Pancreas (tissue), 10 donors: ENCODE measurements at regions not wholly inside any gene's neighbourhood (a gene's known extent, or its start where the extent isn't known, plus 50 kb on each side); places are given as distances from the start of the nearest gene placed in this dataset.

ENCODE experiments used
- ATAC-seq, 4 donors: fragments of 200-7000 bp; cut with Tn5 transposase; one replicate each; pipeline versions ENCODE4 v1.8.0 to v1.9.1; 2020; ENCODE audit warnings: mild to moderate bottlenecking in 4 of 4, moderate library complexity in 4 of 4
- DNase-seq, 6 donors: peaks; one replicate each; pipeline ENCODE4 v3.0.0-alpha.2; 2020
- FAIRE-seq: peaks from 2 replicates; lab custom pipeline; 2012; peaks lifted over from hg19 to GRCh38; lab: Jason Lieb, UNC
- H3K27ac ChIP-seq, 4 donors: fragments of 200-600 bp; sonication (generic); 1 replicate in 3 of 4; 2 replicates in 1 of 4; pipeline versions ENCODE4 v1.5.0 to v1.8.0; 2020
- H3K27me3 ChIP-seq, 4 donors: fragments of 200-600 bp; one replicate each; pipeline ENCODE4 v1.8.0; 2021
- H3K36me3 ChIP-seq, 3 donors: fragments of 200-600 bp; sonication (generic) in 1 of 3; one replicate each; pipeline versions ENCODE4 v1.5.0 to v1.8.0; 2020 to 2021
- H3K4me1 ChIP-seq, 3 donors: fragments of 200-600 bp; one replicate each; pipeline ENCODE4 v1.8.0; 2021
- H3K4me3 ChIP-seq, 4 donors: fragments of 200-600 bp; sonication (generic) in 2 of 4; one replicate each; pipeline versions ENCODE4 v1.5.0 to v1.8.0; 2020 to 2021
- H3K9me3 ChIP-seq, 4 donors: fragments of 200-600 bp; one replicate each; pipeline ENCODE4 v1.8.0; 2021
- WGBS, 2 donors: extraction: QIAGEN DNeasy Blood & Tissue Kit; methylation state at CpG; one replicate each; pipeline ENCODE4 v1.1.7; 2013; 5-methylcytosine and 5-hydroxymethylcytosine counted together
- intact Hi-C, 3 donors: fragments of 100-400 bp; cut with DNase I; formaldehyde crosslinking; loops; one replicate each; pipeline versions ENCODE4 v1.11.1 to v1.14.2; 2022
- TF ChIP-seq, protein P1 (sequence below), 4 donors: fragments of 200-600 bp; sonication (generic) in 3 of 4; IDR thresholded peaks; one replicate each; pipeline versions ENCODE4 v1.5.0 to v1.8.0; 2021; ENCODE audit warnings: antibody characterized with exemption in 4 of 4
- donor health status: healthy with polysubstance abuse.
- donor health status: DM: no; HTN: no; CAD: no; lungs with moderate emphysema.
- donor health status: DM: no; HTN: no; CAD: no.
- donor health status: control.
- donor health status: control.
- donor health status: Bipolar disorder and iron deficiency.
- donor health status: DM: yes; HTN: yes; CAD: no.
- donor health status: DM: no; HTN: no; CAD: no.
- donor health status: DM: no; HTN: no; CAD: no.
- donor health status: DM: yes; HTN: yes; CAD: no.

DNA sequence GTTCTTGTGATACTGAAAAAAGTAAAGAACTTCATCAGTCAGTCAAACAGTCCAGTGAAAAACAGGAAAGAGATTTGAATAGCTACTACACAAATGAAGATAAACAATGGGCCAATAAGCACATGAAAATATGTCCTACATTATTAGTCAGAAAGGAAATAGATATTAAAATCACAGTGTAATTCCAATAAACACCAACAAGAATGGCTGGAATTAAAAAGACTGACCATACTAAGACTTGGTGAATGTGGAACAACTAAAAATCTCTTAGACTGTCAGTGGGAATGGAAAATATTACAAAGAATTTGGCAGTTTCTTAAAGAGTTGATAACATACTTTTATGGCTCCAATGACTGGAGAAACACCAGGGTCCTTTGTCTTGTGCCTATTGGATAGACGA is 241.8 kb upstream of the USP24 start:
- DNase-seq (no peak), ATAC-seq (no peak), FAIRE-seq (no peak)
- Histone ChIP-seq H3K9me3 (no peaks in the 10 kb centered on the region), H3K36me3 (no peaks in the 10 kb centered on the region), H3K27me3 (no peaks in the 10 kb centered on the region), H3K27ac (no peak overlapping the region), H3K4me1 (no peaks in the 10 kb centered on the region), H3K4me3 (no peak overlapping the region)
- intact Hi-C loops = no loop called here
- TF ChIP-seq, protein P1, sequence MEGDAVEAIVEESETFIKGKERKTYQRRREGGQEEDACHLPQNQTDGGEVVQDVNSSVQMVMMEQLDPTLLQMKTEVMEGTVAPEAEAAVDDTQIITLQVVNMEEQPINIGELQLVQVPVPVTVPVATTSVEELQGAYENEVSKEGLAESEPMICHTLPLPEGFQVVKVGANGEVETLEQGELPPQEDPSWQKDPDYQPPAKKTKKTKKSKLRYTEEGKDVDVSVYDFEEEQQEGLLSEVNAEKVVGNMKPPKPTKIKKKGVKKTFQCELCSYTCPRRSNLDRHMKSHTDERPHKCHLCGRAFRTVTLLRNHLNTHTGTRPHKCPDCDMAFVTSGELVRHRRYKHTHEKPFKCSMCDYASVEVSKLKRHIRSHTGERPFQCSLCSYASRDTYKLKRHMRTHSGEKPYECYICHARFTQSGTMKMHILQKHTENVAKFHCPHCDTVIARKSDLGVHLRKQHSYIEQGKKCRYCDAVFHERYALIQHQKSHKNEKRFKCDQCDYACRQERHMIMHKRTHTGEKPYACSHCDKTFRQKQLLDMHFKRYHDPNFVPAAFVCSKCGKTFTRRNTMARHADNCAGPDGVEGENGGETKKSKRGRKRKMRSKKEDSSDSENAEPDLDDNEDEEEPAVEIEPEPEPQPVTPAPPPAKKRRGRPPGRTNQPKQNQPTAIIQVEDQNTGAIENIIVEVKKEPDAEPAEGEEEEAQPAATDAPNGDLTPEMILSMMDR (IDR thresholded peaks at IDR 0.05) = no peak
- 75 to 87% methylated on average over 1 of the region's 1 CpG for WGBS, 2 donors

DNA sequence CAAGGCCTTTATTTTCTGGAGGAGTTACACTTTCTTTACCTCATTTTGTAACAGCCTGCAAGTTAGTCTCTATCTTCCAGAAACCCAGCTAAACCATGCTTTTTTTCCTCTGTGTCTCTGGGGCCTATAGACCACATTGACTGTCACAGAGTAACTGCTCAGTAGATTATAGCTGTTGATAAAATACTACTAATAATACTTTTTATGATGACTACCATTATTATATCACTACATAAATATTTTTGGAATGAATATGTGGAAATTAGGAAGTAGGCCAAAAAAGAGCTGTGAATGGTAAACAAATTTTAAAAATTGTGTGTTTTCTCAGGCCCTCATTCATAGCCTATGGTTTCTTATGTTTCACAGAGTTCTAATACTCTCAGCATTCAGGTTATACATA is 233.1 kb upstream of the USP24 start:
- TF ChIP-seq, protein P1 (IDR thresholded peaks at IDR 0.05) = no peak
- Histone ChIP-seq H3K27ac (no peak overlapping the region), H3K27me3 (no peaks in the 10 kb centered on the region), H3K4me1 (no peaks in the 10 kb centered on the region), H3K9me3 (no peaks in the 10 kb centered on the region), H3K4me3 (no peak overlapping the region), H3K36me3 (no peaks in the 10 kb centered on the region)
- intact Hi-C loops = no loop called here
- DNase-seq (no peak), FAIRE-seq (no peak), ATAC-seq (no peak)

DNA sequence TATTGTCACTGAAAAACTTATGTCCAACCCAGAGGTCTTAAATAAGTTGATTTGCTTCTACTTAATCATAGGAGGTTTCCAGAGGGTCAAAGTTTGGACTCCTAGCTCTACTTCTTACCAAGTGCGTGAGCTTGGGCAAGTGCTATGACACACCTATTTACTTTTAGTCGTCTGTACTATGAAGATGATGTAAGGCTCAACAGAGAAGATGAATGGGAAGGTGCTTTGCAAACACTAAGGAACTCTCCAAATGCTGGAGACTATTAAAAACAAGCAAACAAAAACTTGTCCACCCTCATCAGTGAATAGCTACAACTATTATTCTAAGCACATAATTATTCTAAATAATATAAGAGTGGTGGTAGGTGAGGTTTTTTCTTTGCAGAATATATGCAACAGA is 232.3 kb upstream of the USP24 start:
- 17 to 40% methylated on average over 2 of the region's 2 CpGs for WGBS, 2 donors
- H3K27ac ChIP-seq = no peak overlapping the region
- no peak for FAIRE-seq
- ATAC-seq = no peak
- TF ChIP-seq, protein P1 (IDR thresholded peaks at IDR 0.05) = no peak
- intact Hi-C loops = no loop called here
- no peaks in the 10 kb centered on the region for H3K27me3 ChIP-seq
- no peaks in the 10 kb centered on the region for H3K36me3 ChIP-seq
- H3K4me3 ChIP-seq = no peak overlapping the region
- DNase-seq = no peak
- H3K4me1 ChIP-seq = no peaks in the 10 kb centered on the region
- no peaks in the 10 kb centered on the region for H3K9me3 ChIP-seq

DNA sequence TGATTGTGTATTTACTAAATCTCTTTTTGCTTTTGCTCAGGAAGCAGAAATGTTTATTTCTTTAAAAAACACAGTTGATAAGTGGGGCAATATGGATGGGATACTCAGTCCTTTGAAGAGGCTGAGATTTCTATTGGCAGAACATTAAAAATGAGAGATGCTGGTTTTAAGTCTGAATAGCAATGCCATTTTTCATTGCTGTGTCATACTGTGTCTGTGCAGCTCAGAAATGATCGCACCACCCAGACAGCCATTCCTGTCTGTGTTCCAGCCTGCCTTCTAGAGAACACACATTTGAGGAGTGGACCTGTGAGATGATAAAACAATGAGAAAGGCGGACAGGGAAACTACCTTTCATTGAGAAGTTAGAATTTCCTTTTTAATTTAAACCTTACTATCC is 231.2 kb upstream of the USP24 start:
- 77 to 89% methylated on average over 2 of the region's 2 CpGs for WGBS, 2 donors
- ATAC-seq (no peak), DNase-seq (no peak), FAIRE-seq (no peak)
- TF ChIP-seq, protein P1 (IDR thresholded peaks at IDR 0.05) = no peak
- no peaks in the 10 kb centered on the region for H3K9me3 ChIP-seq
- no peak overlapping the region for H3K27ac ChIP-seq
- H3K27me3 ChIP-seq = no peaks in the 10 kb centered on the region
- no peaks in the 10 kb centered on the region for H3K36me3 ChIP-seq
- no peaks in the 10 kb centered on the region for H3K4me1 ChIP-seq
- intact Hi-C loops = no loop called here
- no peak overlapping the region for H3K4me3 ChIP-seq

DNA sequence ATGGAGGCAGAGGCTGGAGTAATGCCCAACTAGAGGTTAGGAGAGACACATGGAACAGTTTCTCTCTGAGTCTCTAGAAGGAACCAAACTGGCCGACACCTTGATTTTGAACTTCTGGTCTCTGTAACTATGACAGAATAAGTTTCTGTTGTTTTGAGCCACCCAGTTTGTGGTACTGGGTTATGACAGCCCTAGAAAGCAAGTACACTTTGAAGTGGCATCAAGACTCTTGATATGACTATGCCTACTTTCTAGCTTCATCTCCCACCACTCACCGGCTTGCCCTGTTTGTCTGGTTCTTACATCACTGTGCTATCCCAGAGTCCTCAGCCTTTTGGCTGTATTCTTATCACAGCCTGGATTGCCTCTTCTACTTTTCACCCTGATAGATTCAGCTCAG is 230.3 kb upstream of the USP24 start:
- DNase-seq (no peak), FAIRE-seq (no peak), ATAC-seq (no peak)
- H3K27ac ChIP-seq = no peak overlapping the region
- H3K4me3 ChIP-seq = no peak overlapping the region
- no peaks in the 10 kb centered on the region for H3K27me3 ChIP-seq
- H3K4me1 ChIP-seq = no peaks in the 10 kb centered on the region
- no peaks in the 10 kb centered on the region for H3K36me3 ChIP-seq
- TF ChIP-seq, protein P1 (IDR thresholded peaks at IDR 0.05) = no peak
- intact Hi-C loops = no loop called here
- H3K9me3 ChIP-seq = no peaks in the 10 kb centered on the region
- 87 to 91% methylated on average over 2 of the region's 2 CpGs for WGBS, 2 donors
